PC-9 (cell line): ENCODE measurements at regions not wholly inside any gene's neighbourhood (a gene's known extent, or its start where the extent isn't known, plus 50 kb on each side); places are given as distances from the start of the nearest gene placed in this dataset.

Experiments used
- BruUV-seq: library from RNA; stranded (reverse); fragments of 400-500 nt; replicated peaks from 2 replicates; lab custom pipeline; 2021; lab: Mats Ljungman, UMichigan
- CTCF ChIA-PET: fragments of 300-600 bp; sonication (Branson Sonifier 250); formaldehyde crosslinking; loops from one replicate; lab custom pipeline; 2022; ENCODE audit warnings: antibody characterized with exemption; lab: Charles Lee
- POLR2A ChIA-PET: fragments of 300-600 bp; sonication (Branson Sonifier 250); formaldehyde crosslinking; loops from one replicate; lab custom pipeline; 2022; ENCODE audit warnings: antibody characterized with exemption; ENCODE audit not compliant: unreplicated experiment; lab: Charles Lee
- DNase-seq, 2 experiments: peaks; one replicate each; pipeline versions ENCODE4 v3.0.0 to v3.0.0-alpha.2; 2015 to 2022; ENCODE audit warnings: mixed read lengths in 1 of 2
- H2AFZ ChIP-seq: fragments of 200-600 bp; sonication (generic); 2 replicates; pipeline ENCODE4 v1.8.1; 2017; ENCODE audit warnings: antibody characterized with exemption
- H3F3A ChIP-seq: fragments of 200-600 bp; sonication (generic); 2 replicates; pipeline ENCODE4 v1.8.1; 2017; ENCODE audit warnings: antibody characterized with exemption, mild to moderate bottlenecking, low read depth; ENCODE audit not compliant: insufficient read depth
- H3K27ac ChIP-seq: fragments of 200-600 bp; sonication (generic); 2 replicates; pipeline ENCODE4 v1.6.1; 2016; ENCODE audit warnings: mixed run types
- H3K27me3 ChIP-seq: fragments of 200-600 bp; sonication (generic); 2 replicates; pipeline ENCODE4 v1.6.1; 2016; ENCODE audit warnings: low read depth, mixed run types; ENCODE audit not compliant: insufficient read depth
- H3K36me3 ChIP-seq: fragments of 200-600 bp; sonication (generic); 2 replicates; pipeline ENCODE4 v1.6.1; 2016; ENCODE audit warnings: low read depth, mixed run types
- H3K4me1 ChIP-seq: fragments of 200-600 bp; sonication (generic); replicated peaks from 2 replicates; pipeline ENCODE4 v1.6.1; 2016; ENCODE audit warnings: mixed run types; ENCODE audit not compliant: insufficient read depth
- H3K4me2 ChIP-seq: fragments of 200-600 bp; sonication (generic); 2 replicates; pipeline ENCODE4 v1.6.1; 2017; ENCODE audit warnings: mixed run types
- H3K4me3 ChIP-seq: fragments of 200-600 bp; sonication (generic); 2 replicates; pipeline ENCODE4 v1.6.1; 2016; ENCODE audit warnings: mixed run types
- H3K79me2 ChIP-seq: fragments of 200-600 bp; sonication (generic); 2 replicates; pipeline ENCODE4 v1.6.1; 2017; ENCODE audit warnings: low read depth, mixed run types
- H3K9me2 ChIP-seq: fragments of 200-600 bp; sonication (generic); 2 replicates; pipeline ENCODE4 v1.8.1; 2017; ENCODE audit warnings: mild to moderate bottlenecking; ENCODE audit not compliant: insufficient read depth
- H3K9me3 ChIP-seq: fragments of 200-600 bp; sonication (generic); 2 replicates; pipeline ENCODE4 v1.8.1; 2016; ENCODE audit warnings: low read depth; ENCODE audit not compliant: insufficient read depth
- H4K20me1 ChIP-seq: fragments of 200-600 bp; sonication (generic); 2 replicates; pipeline ENCODE4 v1.8.1; 2017; ENCODE audit not compliant: insufficient read depth
- CTCF ChIP-seq: fragments of 200-600 bp; sonication (generic); conservative IDR thresholded peaks from 2 replicates; pipeline ENCODE4 v1.6.1; 2017; ENCODE audit warnings: mixed run types, antibody characterized with exemption, mild to moderate bottlenecking, moderate library complexity
- EZH2 ChIP-seq: fragments of 200-600 bp; sonication (generic); IDR thresholded peaks from 2 replicates; pipeline ENCODE4 v1.8.0; 2017; ENCODE audit warnings: antibody characterized with exemption, low read depth
- intact Hi-C: fragments of 100-400 bp; cut with micrococcal nuclease; formaldehyde crosslinking; loops from one replicate; pipeline ENCODE4 v1.10.0; 2022; ENCODE audit not compliant: unreplicated experiment

DNA sequence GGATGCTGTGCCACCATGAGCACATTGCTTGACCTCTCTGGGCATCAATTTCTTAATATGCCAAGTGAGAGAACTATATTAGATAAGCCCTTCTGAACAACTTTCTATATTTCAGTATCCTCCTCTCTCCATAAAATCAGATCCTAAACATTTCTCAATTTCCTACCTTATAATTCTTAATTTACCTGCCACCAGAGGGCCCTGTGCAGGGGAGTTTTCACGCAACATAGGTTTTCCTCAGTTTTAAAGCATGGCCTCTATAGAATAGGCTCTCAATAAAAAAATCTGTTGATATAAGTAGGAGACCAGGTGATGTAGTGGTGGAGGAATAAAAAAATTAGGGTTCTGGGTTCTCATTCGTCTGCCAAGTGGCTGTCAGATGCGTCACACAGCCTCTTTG lies 83.7 kb upstream of the DBX1 start:
- BruUV-seq, result no TSS peak

GRCh38 chr11:20238712-20239111 lies 78.4 kb upstream of the DBX1 start:
- TF ChIP-seq CTCF, result no peak
- TF ChIP-seq EZH2, result no peak
- H3K9me3 ChIP-seq, result no peaks in the 10 kb centered on the region
- H3F3A ChIP-seq, result no peaks in the 10 kb centered on the region
- CTCF ChIA-PET, result no interaction called here
- POLR2A ChIA-PET, result no interaction called here
- no peak for DNase-seq
- no peaks in the 10 kb centered on the region for H3K36me3 ChIP-seq
- H4K20me1 ChIP-seq, result no peaks in the 10 kb centered on the region
- H3K79me2 ChIP-seq, result no peaks in the 10 kb centered on the region
- H3K9me2 ChIP-seq, result no peaks in the 10 kb centered on the region
- H3K4me3 ChIP-seq, result no peak overlapping the region
- no TSS peak for BruUV-seq
- no peaks in the 10 kb centered on the region; the same call in 1 of the 2 replicates for H3K27me3 ChIP-seq
- intact Hi-C loops, result no loop called here
- H3K4me1 ChIP-seq, result no peaks in the 10 kb centered on the region
- H3K4me2 ChIP-seq, result no peak overlapping the region
- H2AFZ ChIP-seq, result no peak overlapping the region
- H3K27ac ChIP-seq, result no peak overlapping the region

More for the DNA sequence above, 83.7 kb upstream of the DBX1 start:
- POLR2A ChIA-PET, result no interaction called here
- no peaks in the 10 kb centered on the region for H3K4me1 ChIP-seq
- CTCF ChIA-PET, result no interaction called here
- peaks cover 44% of the 10 kb centered on the region for H3K27me3 ChIP-seq
- no peak overlapping the region for H3K4me3 ChIP-seq
- H3K27ac ChIP-seq, result no peak overlapping the region
- H4K20me1 ChIP-seq, result no peaks in the 10 kb centered on the region
- DNase-seq, result no peak
- no peaks in the 10 kb centered on the region for H3F3A ChIP-seq
- H3K79me2 ChIP-seq, result no peaks in the 10 kb centered on the region
- no peaks in the 10 kb centered on the region for H3K9me2 ChIP-seq
- no peak overlapping the region for H3K4me2 ChIP-seq
- TF ChIP-seq CTCF, result peak; percentile 62
- TF ChIP-seq EZH2, result no peak
- H2AFZ ChIP-seq, result no peak overlapping the region
- H3K9me3 ChIP-seq, result no peaks in the 10 kb centered on the region
- H3K36me3 ChIP-seq, result no peaks in the 10 kb centered on the region
- intact Hi-C loops, result no loop called here

DNA sequence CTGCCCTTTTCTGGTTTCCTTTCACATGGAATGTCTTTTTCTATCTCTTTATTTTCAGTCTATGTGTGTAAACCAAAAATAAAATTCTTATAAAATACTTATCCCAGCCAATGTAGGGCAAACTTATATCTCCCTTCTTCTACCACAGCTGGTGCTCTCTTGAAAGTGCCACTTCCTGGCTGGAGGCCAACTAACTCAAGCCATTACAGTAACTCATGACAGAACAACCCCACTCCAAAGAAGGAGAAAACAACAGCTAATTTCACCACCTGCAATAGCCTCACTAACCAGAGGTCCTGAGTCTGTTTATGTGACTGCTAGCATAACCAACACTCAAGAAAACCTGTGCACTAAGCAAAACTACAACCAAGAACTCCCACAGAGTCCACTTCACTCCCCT lies 74.9 kb upstream of the DBX1 start:
- H3K27me3 ChIP-seq, result no peaks in the 10 kb centered on the region; the same call in 1 of the 2 replicates
- POLR2A ChIA-PET, result no interaction called here
- no TSS peak for BruUV-seq
- no peak overlapping the region for H3K4me2 ChIP-seq
- no peak overlapping the region for H3K4me3 ChIP-seq
- no peaks in the 10 kb centered on the region for H3K4me1 ChIP-seq
- TF ChIP-seq EZH2 (no peak), CTCF (no peak)
- H2AFZ ChIP-seq, result no peak overlapping the region
- intact Hi-C loops, result no loop called here
- no peak for DNase-seq
- no peaks in the 10 kb centered on the region for H4K20me1 ChIP-seq
- H3K9me2 ChIP-seq, result no peaks in the 10 kb centered on the region
- no peaks in the 10 kb centered on the region for H3K36me3 ChIP-seq
- H3K9me3 ChIP-seq, result no peaks in the 10 kb centered on the region
- CTCF ChIA-PET, result no interaction called here
- no peak overlapping the region for H3K27ac ChIP-seq
- no peaks in the 10 kb centered on the region for H3K79me2 ChIP-seq
- H3F3A ChIP-seq, result no peaks in the 10 kb centered on the region
